GM18499 (cell line): ENCODE measurements at regions not wholly inside any gene's neighbourhood (a gene's known extent, or its start where the extent isn't known, plus 50 kb on each side); places are given as distances from the start of the nearest gene placed in this dataset.

Experiments used
- ATAC-seq: cut with Tn5 transposase; IDR thresholded peaks from one replicate; pipeline ENCODE4 v1.9.1; 2021; ENCODE audit warnings: moderate number of reproducible peaks; ENCODE audit not compliant: insufficient read depth, unreplicated experiment

DNA sequence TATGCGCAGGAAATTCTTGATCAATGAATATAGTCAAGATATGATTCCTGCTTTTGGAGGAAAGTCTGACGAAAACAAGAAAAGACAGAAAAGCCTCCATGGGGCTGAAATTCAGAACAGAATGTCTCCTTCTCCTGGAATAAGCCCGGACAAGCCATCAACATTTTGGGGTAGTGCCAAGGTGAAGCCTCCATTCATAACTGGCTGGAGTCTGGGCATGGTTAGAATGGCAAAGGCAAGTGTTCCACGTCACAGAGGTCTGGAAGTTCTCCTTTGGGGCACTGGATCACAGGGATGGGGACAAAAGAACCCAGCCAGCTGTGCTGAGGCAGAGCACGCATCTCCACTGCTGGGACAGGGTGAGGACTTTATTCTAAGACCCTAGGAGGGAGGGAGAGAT lies 505.7 kb downstream of the CMPK2 start:
- no peak for ATAC-seq

DNA sequence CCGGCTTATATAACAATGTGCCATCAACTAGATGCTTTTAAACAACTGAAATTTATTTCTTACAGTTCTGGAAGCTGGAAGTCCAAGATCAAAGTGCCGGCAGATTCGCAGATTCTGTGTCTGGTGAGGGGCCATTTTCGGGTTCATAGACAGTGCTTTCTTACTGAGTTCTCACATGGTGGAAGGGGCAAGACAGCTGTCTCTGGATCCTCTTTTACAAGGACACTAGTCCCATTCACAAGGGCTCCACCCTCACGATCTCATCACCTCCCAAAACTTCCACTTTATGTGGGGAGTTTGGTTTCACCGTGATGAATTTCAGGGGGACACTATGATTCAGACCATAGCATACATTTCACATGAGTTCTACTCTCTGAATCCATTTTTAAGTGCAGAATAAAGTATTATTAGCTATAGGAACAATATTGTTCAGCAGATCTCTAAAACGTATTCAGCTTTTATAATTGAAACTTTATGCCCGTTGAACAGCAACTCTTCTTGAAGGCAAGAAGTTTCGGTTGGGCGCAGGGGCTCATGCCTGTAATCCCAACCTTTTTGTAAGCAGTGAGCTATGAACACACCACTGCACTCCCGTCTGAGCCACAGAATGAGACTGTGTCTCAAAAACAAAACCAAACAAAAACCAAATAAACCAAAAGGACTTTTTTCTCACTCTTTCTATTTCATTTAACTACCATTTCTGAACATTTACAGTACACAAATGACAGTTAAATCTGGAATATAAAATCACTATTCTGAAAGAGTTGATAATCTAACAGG lies 502.8 kb downstream of the CMPK2 start:
- ATAC-seq = no peak

DNA sequence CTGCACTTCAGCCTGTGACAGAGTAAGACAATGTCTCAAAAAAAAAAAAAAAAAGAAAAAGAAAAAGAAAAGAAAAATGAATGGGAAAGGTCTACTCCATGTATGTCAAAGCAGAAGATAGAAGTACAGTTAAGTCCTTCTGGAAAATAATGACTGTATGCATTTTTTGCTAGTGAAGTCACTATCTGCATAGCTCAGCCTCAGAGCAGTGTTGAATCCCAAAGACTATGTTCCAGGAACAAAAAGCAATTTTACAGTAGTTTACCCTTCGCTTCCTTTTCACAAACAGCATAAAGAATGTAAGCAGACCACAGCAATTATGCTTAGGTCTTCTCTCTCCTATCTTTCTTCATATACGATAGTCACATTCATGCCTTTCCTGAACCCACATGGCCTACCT lies 497.4 kb downstream of the CMPK2 start:
- ATAC-seq = no peak

DNA sequence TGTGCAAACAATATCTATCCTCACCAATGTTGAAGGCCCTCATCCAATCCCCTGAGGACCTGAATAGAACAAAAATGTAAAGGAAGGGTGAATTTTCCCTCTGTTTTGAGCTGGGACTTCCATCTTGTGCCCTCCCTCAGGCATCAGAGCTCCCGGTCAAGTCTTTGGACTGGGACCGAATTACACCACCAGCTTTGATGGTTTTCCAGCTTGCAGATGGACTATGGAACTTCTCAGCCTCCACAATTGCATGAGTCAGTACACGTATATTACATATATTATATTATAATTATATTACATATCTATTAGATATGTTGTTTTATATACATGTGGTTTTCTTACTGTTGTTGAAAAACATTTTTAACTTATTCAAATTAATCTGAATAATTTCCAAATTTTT lies 496.4 kb downstream of the CMPK2 start:
- ATAC-seq = no peak

DNA sequence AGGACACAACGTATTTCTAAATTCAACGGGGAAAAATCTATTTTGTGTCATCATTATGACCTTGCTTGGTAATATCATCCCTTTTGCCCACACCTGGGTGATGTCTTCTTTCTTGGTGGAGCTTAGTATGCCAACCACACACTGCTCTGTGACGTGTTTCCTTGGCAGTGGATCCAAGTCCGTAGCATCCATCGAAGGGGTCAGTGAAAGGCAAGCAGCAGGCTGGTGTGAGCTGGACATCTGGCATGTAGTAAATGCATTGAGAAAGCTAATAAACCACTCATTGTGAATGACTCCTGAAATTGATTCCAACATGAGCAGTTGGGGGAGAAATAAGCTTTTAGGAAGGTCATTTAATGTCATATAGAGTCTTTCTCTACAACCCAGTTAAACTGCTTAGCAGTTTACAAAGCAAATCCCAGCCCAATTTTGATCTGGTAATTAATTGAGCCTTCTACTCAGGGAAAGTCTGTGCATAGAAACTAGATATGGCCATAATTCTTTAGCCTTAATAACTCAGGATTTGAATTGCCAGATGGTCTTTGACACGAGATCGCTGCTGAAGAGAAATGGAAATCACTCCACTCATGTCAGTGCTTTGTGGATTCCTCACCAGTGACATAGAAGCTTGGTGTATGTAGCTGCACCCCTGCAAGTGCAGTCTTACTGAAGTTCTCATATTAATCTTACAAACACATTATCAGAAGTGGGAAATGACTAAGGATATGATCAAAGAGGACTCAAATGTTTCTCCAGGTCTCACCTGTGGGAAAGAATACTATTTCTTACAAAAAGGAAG lies 494.8 kb downstream of the CMPK2 start:
- no peak for ATAC-seq

DNA sequence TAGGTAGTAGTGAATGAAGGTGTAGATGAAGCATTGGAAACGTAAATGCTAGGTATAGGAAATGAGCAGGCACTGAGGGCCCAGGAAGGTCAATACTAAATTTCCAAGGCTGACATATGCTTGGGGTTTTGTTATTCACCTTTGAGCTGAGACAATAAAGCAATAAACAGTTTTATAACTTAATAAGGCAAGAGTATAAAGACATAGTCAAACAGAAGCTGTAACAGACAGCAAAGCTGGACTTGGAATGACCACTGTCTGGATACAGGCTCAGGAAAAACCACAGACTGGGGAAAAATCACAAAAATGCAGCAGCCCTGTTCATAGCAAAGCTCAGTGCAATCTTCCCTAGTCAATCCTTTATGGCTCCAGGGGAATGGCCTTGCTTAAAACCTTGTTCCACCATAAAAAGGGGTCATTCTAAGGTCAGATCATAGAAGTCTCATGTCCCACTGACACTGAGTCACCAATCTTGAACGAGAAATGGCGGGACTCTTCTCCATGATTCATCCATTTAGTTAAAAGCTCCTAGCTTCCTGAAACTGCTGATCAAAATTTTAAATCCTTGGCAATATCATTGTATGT lies 493.3 kb downstream of the CMPK2 start:
- ATAC-seq = no peak

DNA sequence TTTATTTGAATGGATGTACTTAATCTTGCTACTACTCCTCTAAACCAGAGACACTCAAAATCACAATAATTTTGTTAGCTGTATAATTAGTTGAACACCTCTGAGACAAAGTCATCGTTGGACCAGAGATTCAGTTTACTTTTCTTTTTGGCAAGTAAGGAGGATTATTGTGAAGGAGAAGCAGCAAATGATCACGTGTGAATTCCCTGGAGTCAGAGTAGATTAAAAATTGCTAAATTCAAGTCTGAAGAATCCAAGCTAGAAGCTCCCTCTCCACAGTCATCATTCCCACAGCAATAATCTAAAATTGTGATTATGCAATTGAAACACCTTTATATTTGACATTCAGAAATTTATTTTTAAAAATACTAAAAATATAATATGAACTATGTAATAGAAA lies 484.4 kb downstream of the CMPK2 start:
- no peak for ATAC-seq

DNA sequence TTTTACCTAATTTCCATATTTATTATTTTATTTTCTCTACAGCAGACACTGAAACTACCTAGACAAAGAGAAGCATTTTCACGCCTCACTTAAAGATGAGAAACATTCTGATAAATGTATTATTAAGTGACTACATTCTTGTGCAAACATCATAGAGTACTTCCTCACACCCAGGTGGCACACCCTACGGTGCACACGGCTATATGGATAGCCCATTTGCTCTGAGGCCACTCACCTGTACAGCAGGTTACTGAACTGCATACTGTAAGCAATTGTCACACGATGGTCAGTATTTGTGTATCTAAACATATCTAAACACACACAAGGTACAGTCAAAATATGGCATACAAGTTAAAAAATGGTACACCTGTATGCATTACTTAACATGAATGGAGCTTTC lies 481.4 kb downstream of the CMPK2 start:
- no peak for ATAC-seq

DNA sequence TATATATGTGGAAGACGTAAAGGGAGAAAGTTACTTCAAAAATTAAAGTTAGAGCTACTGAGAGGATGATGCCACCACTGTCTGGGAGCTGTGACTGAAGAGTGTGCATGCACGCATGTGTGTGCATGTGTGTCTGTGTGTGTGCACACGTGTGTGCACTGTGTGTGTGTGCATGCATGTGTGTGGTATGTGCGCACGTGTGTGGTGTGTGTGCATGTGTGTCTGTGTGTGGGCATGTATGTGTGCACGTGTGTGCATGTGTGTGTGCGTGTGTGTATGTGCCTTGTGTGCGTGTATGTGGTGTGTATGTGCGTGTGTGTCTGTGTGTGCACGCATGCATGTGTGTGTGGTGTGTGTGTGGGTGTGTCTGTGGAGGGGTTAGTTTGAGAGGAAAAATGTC lies 473.4 kb downstream of the CMPK2 start:
- ATAC-seq = no peak

DNA sequence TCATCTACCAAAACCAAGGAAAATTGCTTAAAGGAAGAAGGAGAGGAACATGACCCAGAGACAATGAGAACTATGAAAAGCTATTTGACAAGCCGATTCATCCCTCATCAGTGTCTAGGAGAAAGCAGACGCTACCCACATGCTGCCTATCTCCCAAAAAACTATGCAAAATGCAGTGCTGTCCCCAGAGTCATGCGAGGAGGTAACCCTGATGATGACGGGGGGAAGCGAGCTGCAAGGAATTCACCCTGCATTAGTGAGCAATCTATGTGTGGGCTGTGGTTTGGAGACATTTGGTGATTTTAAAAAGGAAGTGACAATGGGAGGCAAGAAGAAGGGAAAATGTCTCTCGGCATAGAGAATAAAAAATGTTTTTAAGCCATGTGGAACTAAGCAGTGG lies 472.7 kb downstream of the CMPK2 start:
- no peak for ATAC-seq

DNA sequence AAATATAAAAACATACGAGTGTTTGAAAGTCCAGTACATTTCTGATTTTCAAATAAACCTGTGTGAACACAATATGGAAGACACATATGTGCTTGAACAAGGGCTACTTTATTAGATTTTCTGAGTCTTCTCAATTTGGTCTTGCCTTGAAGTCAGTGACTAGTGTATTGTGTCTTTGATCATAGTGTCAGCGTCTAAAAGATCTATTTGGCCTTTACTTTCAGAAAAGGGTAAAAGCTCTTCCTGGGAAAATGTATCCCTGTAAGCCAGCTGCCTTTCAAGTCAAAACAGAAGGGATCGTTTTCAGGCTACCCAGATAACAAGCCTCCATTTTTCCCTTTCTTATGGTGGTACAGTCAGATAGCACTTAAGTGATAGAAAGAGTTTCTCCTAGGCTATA lies 471.9 kb downstream of the CMPK2 start:
- ATAC-seq = no peak

DNA sequence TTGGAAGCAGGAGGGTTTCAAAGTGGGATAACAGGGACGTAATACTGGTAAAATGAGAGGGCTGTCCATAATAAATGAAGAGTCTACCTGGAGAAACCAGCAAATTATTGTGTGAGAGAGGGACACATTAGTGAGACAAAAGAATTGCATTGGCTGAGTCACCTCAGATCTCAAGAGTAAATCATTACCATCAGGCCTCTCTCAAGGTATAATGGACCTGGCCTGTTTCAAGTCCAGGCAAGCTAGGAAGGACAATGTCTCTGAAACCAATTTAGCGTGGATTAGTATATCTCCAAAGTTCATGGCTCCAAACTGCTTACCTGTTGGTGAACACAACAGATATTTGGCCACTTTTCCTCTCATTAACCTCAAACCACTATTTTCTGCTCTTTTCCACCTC lies 471.4 kb downstream of the CMPK2 start:
- ATAC-seq = no peak

DNA sequence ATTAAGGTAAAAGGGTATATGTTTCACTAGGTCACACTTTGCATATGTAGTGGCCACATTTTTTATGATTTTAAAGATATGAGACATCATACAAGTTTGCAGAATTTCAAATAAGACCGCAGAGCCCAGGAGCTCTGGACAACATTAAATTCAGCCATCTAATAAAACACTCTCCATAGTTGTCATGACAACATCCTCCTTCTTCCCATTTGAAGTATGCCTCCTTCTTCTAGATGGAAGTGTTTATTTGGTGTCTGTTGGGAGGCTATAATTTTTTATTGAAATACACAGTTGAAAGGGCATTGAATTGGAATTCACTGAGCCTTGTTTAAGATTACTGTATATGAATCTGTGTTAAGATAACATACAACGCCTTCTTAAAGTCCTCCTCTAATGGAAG lies 467.3 kb downstream of the CMPK2 start:
- no peak for ATAC-seq

DNA sequence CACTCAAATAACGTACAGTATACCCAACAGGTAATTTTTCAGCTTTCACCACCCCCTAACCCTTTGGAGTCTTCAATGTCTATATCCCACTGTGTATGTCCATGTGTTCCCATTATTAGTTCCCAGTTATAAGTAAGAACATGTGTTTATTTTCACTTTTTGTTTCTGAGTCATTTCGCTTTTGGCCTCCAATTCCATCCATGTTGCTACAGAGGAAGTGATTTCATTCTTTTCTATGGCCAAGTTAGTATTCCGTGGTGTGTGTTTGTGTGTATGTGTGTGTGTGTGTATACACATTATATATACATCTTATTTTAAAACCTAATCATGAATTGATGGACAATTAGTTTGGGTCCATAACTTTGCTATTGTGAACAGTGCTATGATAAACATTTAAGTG lies 464.4 kb downstream of the CMPK2 start:
- no peak for ATAC-seq

DNA sequence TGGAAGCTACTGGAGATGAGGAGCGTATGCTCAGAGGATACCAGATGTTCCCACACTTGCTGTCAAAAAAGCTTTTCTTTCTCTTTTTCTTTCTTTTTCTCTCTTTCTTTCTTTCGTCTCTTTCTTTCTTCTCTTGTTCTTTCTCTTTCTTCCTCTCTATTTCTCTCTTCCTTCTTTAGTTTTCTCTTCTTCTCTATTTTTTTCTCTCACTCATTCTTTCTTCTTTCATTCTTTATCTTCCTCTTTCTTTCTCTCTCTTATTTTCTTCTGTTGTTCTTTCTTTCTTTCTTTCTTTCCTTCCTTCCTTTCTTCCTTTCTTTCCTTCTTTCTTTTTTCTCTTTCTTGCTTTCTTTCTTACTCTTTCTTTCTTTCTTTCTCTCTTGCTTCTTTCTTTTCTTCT lies 457.6 kb downstream of the CMPK2 start:
- no peak for ATAC-seq

DNA sequence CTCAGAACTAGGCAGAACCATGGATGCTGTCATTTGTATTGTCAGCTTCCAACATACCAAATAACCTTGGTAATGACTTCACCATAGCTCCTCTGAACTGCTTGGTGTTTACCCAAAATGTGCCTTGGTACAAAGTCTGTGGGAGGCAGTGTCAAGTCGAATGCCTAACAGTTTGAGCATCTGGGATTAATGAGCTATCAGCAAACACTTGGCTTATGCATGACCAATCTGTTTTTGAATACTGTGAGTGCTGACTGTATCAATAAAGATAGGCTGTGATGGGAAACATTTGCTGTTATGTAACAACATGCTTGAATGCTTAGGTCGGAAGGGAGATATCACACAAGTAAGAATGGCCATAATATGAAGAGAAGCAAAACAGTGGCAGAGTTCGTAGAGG lies 455.4 kb downstream of the CMPK2 start:
- ATAC-seq = no peak

DNA sequence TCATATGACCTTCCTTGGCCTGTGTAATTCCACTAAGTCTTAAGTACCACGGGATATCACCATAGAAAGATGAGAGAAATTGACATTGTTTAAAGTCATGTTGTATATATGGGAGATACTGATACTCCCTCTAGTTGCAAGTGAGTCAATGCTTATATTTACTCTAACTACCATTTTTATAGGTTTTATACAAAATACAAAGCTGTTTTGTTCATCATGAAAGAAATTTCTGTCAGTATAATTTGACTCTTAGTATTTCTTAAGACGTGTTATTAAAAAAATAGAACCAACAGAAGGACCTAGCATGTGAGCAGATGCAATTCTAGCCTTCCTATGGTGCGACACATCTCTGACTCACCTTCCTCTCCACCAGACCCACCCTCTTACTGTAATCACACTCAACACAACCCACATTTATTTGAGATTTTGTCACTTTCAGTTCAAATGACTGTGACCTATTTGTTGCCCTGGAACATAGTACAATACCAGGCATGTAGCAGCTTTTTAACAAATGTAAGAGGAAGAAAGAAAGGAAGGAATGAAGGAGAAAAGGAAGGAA lies 453.1 kb downstream of the CMPK2 start:
- ATAC-seq = no peak

DNA sequence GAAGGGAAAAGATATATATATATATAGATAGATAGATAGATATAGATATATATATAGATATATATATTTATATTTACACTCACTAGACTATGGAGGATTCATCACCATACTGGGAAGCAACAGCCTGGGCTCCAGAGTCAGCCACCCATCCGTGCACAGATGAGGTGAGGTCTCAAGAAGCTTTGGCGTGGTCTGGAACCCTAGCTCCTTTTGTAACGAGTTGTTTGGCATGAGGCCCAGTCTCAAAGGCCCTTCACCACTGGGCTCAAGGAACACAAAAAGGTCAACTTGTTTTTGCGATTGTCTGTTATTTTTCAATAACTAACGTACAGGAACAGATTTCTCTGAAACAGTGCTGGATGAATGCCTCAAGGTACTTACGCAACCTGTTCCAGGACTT lies 448.7 kb downstream of the CMPK2 start:
- ATAC-seq = no peak

DNA sequence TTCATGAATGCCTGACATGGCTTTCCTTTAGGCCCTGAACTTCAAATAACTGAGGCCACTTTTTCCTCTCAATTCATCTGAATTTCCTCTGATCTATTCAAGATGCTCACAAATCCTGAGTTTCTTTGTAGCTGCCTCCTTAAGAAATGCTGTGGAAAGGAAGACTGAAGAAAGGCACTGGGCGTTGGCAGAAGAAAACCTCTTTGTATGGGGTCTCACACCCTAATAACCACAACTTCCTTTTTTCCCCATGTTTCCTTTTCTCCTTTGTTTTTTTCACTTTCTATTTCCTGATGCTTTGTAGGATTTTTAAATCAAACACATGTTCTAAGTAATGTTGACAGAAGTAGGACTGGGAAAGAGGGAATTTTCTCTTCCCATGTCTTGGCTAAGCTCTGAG lies 447.4 kb downstream of the CMPK2 start:
- ATAC-seq = no peak

DNA sequence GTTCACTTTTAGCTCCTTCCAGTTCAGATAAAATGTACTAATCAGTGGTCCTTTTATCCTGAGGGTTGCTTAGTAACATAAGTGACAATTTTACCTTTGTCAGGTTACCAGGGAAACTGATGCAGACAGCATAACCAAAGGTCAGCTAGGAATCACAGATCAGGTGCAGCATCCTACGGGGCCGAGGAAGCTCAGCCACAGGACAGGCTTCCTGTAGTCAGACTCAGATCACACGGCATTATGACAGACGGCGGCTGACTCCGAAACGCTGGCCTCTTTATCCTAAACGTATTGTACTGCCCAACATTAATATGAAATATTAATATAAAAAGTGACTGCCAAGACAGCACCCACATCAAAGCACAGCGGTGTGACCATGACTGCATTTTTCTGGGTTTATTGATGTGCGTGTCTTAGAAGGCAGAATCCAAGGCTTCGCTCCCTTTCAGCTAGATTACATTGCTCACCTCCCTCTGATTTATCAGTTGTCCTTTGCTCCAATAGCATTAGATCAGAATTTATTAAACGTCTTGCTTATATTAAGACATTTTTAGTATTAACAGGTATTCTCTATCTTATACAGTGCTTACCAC lies 444.5 kb downstream of the CMPK2 start:
- ATAC-seq = no peak

DNA sequence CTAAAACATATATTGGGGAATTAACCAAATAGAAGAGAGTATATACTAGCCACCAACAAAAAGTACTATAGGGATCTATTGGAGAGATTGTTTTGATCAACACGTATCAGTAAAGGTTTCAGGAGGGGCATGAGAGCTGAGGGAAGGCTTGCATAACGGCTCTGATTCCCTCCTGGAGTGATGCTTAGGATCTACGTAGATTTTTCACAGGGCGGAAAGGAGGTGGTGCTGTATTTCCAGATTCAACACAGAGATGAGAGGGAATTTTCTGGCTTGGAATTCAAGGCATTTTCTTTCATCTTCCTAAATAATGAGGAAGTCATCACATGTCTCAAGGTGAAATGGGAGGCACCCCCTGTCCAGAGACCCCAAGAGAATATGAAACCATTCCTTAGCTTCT lies 443.8 kb downstream of the CMPK2 start:
- ATAC-seq = no peak
